DOHH2 (cell line): ENCODE measurements at regions not wholly inside any gene's neighbourhood (a gene's known extent, or its start where the extent isn't known, plus 50 kb on each side); places are given as distances from the start of the nearest gene placed in this dataset.

Experiments used
- H3F3A ChIP-seq: fragments of 200-600 bp; sonication (generic), shearing (Covaris generic); 2 replicates; pipeline ENCODE4 v1.6.0; 2016; ENCODE audit warnings: antibody characterized with exemption, mild to moderate bottlenecking; ENCODE audit not compliant: control insufficient read depth, insufficient read depth
- H3K27ac ChIP-seq: fragments of 200-600 bp; sonication (generic); 2 replicates; pipeline ENCODE4 v1.5.1; 2014; ENCODE audit warnings: low read depth, mild to moderate bottlenecking, low read length, moderate library complexity
- H3K27me3 ChIP-seq: fragments of 200-600 bp; sonication (generic); 2 replicates; pipeline ENCODE4 v1.6.1; 2014; ENCODE audit warnings: mild to moderate bottlenecking, low read length, mixed read lengths; ENCODE audit not compliant: control insufficient read depth
- H3K36me3 ChIP-seq: fragments of 200-600 bp; sonication (generic); 2 replicates; pipeline ENCODE4 v1.6.1; 2014; ENCODE audit warnings: mild to moderate bottlenecking, low read length, moderate library complexity, mixed read lengths; ENCODE audit not compliant: control insufficient read depth
- H3K4me1 ChIP-seq: fragments of 200-600 bp; sonication (generic); 2 replicates; pipeline ENCODE4 v1.6.1; 2014; ENCODE audit warnings: mild to moderate bottlenecking, low read length, mixed read lengths; ENCODE audit not compliant: control insufficient read depth
- H3K4me2 ChIP-seq: fragments of 200-600 bp; sonication (generic); 2 replicates; pipeline ENCODE4 v1.6.0; 2014; ENCODE audit warnings: mild to moderate bottlenecking, low read length, moderate library complexity
- H3K4me3 ChIP-seq: fragments of 200-600 bp; sonication (generic); 2 replicates; pipeline ENCODE4 v1.5.1; 2014; ENCODE audit warnings: mild to moderate bottlenecking, low read length, mixed read lengths
- H3K79me2 ChIP-seq: fragments of 200-600 bp; sonication (generic); 2 replicates; pipeline ENCODE4 v1.6.1; 2014; ENCODE audit warnings: mild to moderate bottlenecking, low read length, mixed read lengths; ENCODE audit not compliant: control insufficient read depth
- H3K9me2 ChIP-seq: fragments of 200-600 bp; sonication (generic); replicated peaks from 2 replicates; pipeline ENCODE4 v1.6.1; 2014; ENCODE audit warnings: mild to moderate bottlenecking, low read length, mixed read lengths; ENCODE audit not compliant: control insufficient read depth
- H3K9me3 ChIP-seq: fragments of 200-600 bp; sonication (generic); 2 replicates; pipeline ENCODE4 v1.6.1; 2014; ENCODE audit warnings: antibody characterized with exemption, low read length, mixed read lengths; ENCODE audit not compliant: control insufficient read depth, insufficient read depth
- H4K20me1 ChIP-seq: fragments of 200-600 bp; sonication (generic); 2 replicates; pipeline ENCODE4 v1.6.0; 2014; ENCODE audit warnings: low read depth, mild to moderate bottlenecking, antibody characterized with exemption, low read length, moderate library complexity; ENCODE audit not compliant: control insufficient read depth, insufficient read depth
- CTCF ChIP-seq: fragments of 200-600 bp; sonication (generic); IDR thresholded peaks from one replicate; pipeline ENCODE4 v1.5.1; 2014; ENCODE audit warnings: antibody characterized with exemption, mild to moderate bottlenecking, low read depth, low read length; ENCODE audit not compliant: poor library complexity, severe bottlenecking
- EZH2phosphoT487 ChIP-seq: fragments of 200-600 bp; sonication (generic); IDR thresholded peaks from 2 replicates; pipeline ENCODE4 v1.6.1; 2017; ENCODE audit warnings: borderline replicate concordance, mild to moderate bottlenecking, antibody characterized with exemption, low read length, moderate library complexity, mixed read lengths

- Histone ChIP-seq H3K36me3 (no peaks in the 10 kb centered on the region), H3K9me3 (peaks cover 10% of the 10 kb centered on the region; the same call in 1 of the 2 replicates), H3K4me1 (peaks cover 32% of the 10 kb centered on the region), H3K79me2 (no peaks in the 10 kb centered on the region), H3K9me2 (no peaks in the 10 kb centered on the region), H3K4me3 (no peak overlapping the region), H3K27me3 (no peaks in the 10 kb centered on the region), H4K20me1 (no peaks in the 10 kb centered on the region), H3K4me2 (no peak overlapping the region), H3K27ac (no peak overlapping the region), H3F3A (peaks cover 7% of the 10 kb centered on the region; the same call in 1 of the 2 replicates)
- no peak for TF ChIP-seq CTCF
- TF ChIP-seq EZH2phosphoT487, result no peak
These were observed 68.8 kb upstream of the PRNP start for GRCh38 chr20:4617484-4617883.

GRCh38 chr20:4617019-4617418, 69.2 kb upstream of the PRNP start:
- Histone ChIP-seq H4K20me1 (no peaks in the 10 kb centered on the region), H3K79me2 (no peaks in the 10 kb centered on the region), H3K4me3 (no peak overlapping the region), H3K27ac (no peak overlapping the region), H3K27me3 (no peaks in the 10 kb centered on the region), H3K4me1 (peaks cover 35% of the 10 kb centered on the region), H3K9me3 (peaks cover 10% of the 10 kb centered on the region; the same call in 1 of the 2 replicates), H3K9me2 (no peaks in the 10 kb centered on the region), H3K36me3 (no peaks in the 10 kb centered on the region), H3K4me2 (no peak overlapping the region), H3F3A (peaks cover 7% of the 10 kb centered on the region; the same call in 1 of the 2 replicates)
- TF ChIP-seq EZH2phosphoT487 (no peak), CTCF (no peak)

- Histone ChIP-seq H3F3A (peaks cover 7% of the 10 kb centered on the region; the same call in 1 of the 2 replicates), H4K20me1 (no peaks in the 10 kb centered on the region), H3K27ac (peak overlapping the region; percentile 82), H3K27me3 (no peaks in the 10 kb centered on the region), H3K4me3 (peak overlapping the region; percentile 53), H3K79me2 (no peaks in the 10 kb centered on the region), H3K9me3 (peaks cover 10% of the 10 kb centered on the region; the same call in 1 of the 2 replicates), H3K4me2 (peak overlapping the region; percentile 73), H3K4me1 (peaks cover 43% of the 10 kb centered on the region), H3K9me2 (no peaks in the 10 kb centered on the region), H3K36me3 (no peaks in the 10 kb centered on the region)
- no peak for TF ChIP-seq EZH2phosphoT487
- peak; percentile 79 for TF ChIP-seq CTCF
These were observed 72.3 kb upstream of the PRNP start for GRCh38 chr20:4613718-4614620.
